ENCODE measurements at regions not wholly inside any gene's neighbourhood (a gene's known extent, or its start where the extent isn't known, plus 50 kb on each side); places are given as distances from the start of the nearest gene placed in this dataset.

GRCh38 chr18:41371156-41372045 is 583.6 kb upstream of the PIK3C3 start:
- DNase-seq (ENCODE audit: low read depth, low spot score) = no peak

GRCh38 chr18:41370740-41371139 is 584.3 kb upstream of the PIK3C3 start:
- DNase-seq (ENCODE audit: low read depth, low spot score) = no peak

- no peak for DNase-seq (ENCODE audit: low read depth, low spot score)
Observed at GRCh38 chr18:41357708-41358107, 597.3 kb upstream of the PIK3C3 start.

GRCh38 chr18:41353777-41354528 is 601.1 kb upstream of the PIK3C3 start:
- no peak for DNase-seq (ENCODE audit: low read depth, low spot score)

- DNase-seq (ENCODE audit: low read depth, low spot score) = no peak
Observed at GRCh38 chr18:41351430-41351829, 603.6 kb upstream of the PIK3C3 start.

GRCh38 chr18:41347057-41347456 is 608.0 kb upstream of the PIK3C3 start:
- no peak for DNase-seq (ENCODE audit: low read depth, low spot score)

GRCh38 chr18:41343808-41344207 is 611.2 kb upstream of the PIK3C3 start:
- DNase-seq (ENCODE audit: low read depth, low spot score) = no peak

- no peak for DNase-seq (ENCODE audit: low read depth, low spot score)
Observed at GRCh38 chr18:41338341-41338740, 616.7 kb upstream of the PIK3C3 start.

GRCh38 chr18:41331661-41332060 is 623.4 kb upstream of the PIK3C3 start:
- no peak for DNase-seq (ENCODE audit: low read depth, low spot score)

GRCh38 chr18:41326311-41326710 is 628.7 kb upstream of the PIK3C3 start:
- no peak for DNase-seq (ENCODE audit: low read depth, low spot score)

GRCh38 chr18:41324934-41325333 is 630.1 kb upstream of the PIK3C3 start:
- DNase-seq (ENCODE audit: low read depth, low spot score) = no peak

GRCh38 chr18:41324020-41324791 is 630.8 kb upstream of the PIK3C3 start:
- no peak for DNase-seq (ENCODE audit: low read depth, low spot score)

- DNase-seq (ENCODE audit: low read depth, low spot score) = no peak
Observed at GRCh38 chr18:41323044-41323443, 632.0 kb upstream of the PIK3C3 start.

GRCh38 chr18:41320100-41320499 is 634.9 kb upstream of the PIK3C3 start:
- DNase-seq (ENCODE audit: low read depth, low spot score) = no peak

GRCh38 chr18:41315134-41315533 is 639.9 kb upstream of the PIK3C3 start:
- no peak for DNase-seq (ENCODE audit: low read depth, low spot score)

GRCh38 chr18:41311571-41312547 is 643.2 kb upstream of the PIK3C3 start:
- DNase-seq (ENCODE audit: low read depth, low spot score) = no peak

- no peak for DNase-seq (ENCODE audit: low read depth, low spot score)
Observed at GRCh38 chr18:41297740-41298139, 657.3 kb upstream of the PIK3C3 start.

GRCh38 chr18:41269294-41269693 is 685.7 kb upstream of the PIK3C3 start:
- no peak for DNase-seq (ENCODE audit: low read depth, low spot score)

- no peak for DNase-seq (ENCODE audit: low read depth, low spot score)
Observed at GRCh38 chr18:41268271-41268670, 686.8 kb upstream of the PIK3C3 start.

GRCh38 chr18:41266616-41267015 is 688.4 kb upstream of the PIK3C3 start:
- DNase-seq (ENCODE audit: low read depth, low spot score) = no peak

GRCh38 chr18:41266204-41266603 is 688.8 kb upstream of the PIK3C3 start:
- DNase-seq (ENCODE audit: low read depth, low spot score) = no peak
